Fibroblast of lung (primary cell): ENCODE measurements at regions not wholly inside any gene's neighbourhood (a gene's known extent, or its start where the extent isn't known, plus 50 kb on each side); places are given as distances from the start of the nearest gene placed in this dataset.

Experiments used
- EZH2 ChIP-seq: IDR thresholded peaks from 2 replicates; pipeline ENCODE4 v1.5.1; 2012; ENCODE audit warnings: low read length, control low read depth, mild to moderate bottlenecking; ENCODE audit errors: missing control alignments
- TF ChIP-seq, protein P1 (sequence below), 2 donors: IDR thresholded peaks in 1 of 2; conservative IDR thresholded peaks in 1 of 2; 1 replicate in 1 of 2; 2 replicates in 1 of 2; pipeline ENCODE4 v1.5.1; 2011 to 2012; ENCODE audit warnings: low read length in 2 of 2, control low read depth in 1 of 2, inconsistent platforms in 1 of 2, low read depth in 1 of 2, mild to moderate bottlenecking in 1 of 2

DNA sequence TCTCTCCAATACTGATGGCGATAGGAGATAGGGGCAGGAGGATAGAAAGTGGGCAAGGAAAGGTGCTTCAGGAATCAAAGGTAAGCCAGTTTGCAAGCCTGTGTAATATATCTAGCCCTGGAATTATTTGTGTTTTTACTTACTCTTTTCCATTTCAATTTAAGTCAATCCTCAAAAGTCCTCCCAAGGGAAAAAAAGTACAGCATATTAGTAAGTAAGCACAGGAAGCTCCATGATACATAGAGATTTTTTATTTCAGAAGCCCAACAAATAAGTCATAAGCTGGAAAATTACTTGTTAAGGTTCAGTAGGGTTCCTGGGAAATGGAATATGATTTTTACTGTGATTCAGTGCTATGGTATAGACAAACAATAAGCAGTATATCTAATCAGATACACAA lies 337.7 kb upstream of the DUSP10 start:
- TF ChIP-seq, protein P1, sequence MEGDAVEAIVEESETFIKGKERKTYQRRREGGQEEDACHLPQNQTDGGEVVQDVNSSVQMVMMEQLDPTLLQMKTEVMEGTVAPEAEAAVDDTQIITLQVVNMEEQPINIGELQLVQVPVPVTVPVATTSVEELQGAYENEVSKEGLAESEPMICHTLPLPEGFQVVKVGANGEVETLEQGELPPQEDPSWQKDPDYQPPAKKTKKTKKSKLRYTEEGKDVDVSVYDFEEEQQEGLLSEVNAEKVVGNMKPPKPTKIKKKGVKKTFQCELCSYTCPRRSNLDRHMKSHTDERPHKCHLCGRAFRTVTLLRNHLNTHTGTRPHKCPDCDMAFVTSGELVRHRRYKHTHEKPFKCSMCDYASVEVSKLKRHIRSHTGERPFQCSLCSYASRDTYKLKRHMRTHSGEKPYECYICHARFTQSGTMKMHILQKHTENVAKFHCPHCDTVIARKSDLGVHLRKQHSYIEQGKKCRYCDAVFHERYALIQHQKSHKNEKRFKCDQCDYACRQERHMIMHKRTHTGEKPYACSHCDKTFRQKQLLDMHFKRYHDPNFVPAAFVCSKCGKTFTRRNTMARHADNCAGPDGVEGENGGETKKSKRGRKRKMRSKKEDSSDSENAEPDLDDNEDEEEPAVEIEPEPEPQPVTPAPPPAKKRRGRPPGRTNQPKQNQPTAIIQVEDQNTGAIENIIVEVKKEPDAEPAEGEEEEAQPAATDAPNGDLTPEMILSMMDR (conservative IDR thresholded peaks at IDR 0.05 in 1 of 2, IDR thresholded peaks at IDR 0.05 in 1 of 2; ENCODE audit: low read depth in 1 of 2, low read length in 2 of 2), result no peak
- TF ChIP-seq EZH2, result no peak
